ENCODE measurements at regions not wholly inside any gene's neighbourhood (a gene's known extent, or its start where the extent isn't known, plus 50 kb on each side); places are given as distances from the start of the nearest gene placed in this dataset.
"Not testable (repeated sequence)": the region's sequence is repeated elsewhere in the genome, so short reads cannot be mapped to it uniquely, and the experiment has no call there.

DNA sequence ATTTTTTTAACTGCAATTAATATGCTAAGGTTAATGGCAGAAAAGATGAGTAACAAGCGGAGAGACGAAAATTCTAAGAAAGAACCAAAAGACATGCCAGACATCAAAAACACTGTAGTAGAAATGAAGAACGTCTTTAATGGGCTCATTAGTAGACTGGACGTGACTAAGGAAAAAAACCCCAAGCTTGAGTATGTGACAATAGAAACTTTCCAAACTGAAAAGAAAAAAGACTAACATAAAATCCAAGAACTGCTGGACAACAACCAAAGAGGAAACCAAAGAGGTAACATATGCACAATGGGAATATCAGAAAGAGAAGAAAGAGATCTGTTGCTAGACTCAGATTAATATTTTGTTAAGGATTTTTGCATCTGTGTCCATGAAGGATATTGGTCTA, 94.6 kb upstream of the SETMAR start:
- DNase-seq (ENCODE audit: low read depth): no peak
- TF ChIP-seq, protein P1, sequence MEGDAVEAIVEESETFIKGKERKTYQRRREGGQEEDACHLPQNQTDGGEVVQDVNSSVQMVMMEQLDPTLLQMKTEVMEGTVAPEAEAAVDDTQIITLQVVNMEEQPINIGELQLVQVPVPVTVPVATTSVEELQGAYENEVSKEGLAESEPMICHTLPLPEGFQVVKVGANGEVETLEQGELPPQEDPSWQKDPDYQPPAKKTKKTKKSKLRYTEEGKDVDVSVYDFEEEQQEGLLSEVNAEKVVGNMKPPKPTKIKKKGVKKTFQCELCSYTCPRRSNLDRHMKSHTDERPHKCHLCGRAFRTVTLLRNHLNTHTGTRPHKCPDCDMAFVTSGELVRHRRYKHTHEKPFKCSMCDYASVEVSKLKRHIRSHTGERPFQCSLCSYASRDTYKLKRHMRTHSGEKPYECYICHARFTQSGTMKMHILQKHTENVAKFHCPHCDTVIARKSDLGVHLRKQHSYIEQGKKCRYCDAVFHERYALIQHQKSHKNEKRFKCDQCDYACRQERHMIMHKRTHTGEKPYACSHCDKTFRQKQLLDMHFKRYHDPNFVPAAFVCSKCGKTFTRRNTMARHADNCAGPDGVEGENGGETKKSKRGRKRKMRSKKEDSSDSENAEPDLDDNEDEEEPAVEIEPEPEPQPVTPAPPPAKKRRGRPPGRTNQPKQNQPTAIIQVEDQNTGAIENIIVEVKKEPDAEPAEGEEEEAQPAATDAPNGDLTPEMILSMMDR (IDR thresholded peaks at IDR 0.05; ENCODE audit: low read length, missing control alignments): no peak
- no peak overlapping the region for H3K4me3 ChIP-seq (replicated peaks; ENCODE audit: low read depth, low read length)

DNA sequence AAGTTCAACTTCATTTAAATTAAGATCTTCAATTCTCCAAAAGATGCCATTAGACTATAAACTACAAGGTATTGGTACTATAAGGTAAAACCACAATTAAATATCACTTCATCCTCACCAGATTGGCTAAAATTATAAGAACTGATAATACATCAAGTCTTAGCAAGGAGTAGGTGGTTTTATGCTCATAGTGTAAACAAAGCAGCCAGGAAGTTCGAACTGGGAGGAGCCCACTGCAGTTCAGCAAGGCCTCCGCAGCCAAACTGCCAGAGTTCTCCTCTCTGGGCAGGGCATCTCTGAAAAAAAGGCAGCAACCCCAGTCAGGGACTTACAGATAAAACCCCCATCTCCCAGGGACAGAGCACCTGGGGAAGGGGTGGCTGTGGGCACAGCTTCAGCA, 91.6 kb upstream of the SETMAR start:
- TF ChIP-seq, protein P1 (IDR thresholded peaks at IDR 0.05; ENCODE audit: low read length, missing control alignments): no peak
- H3K4me3 ChIP-seq (replicated peaks; ENCODE audit: low read depth, low read length): no peak overlapping the region
- DNase-seq (ENCODE audit: low read depth): no peak

DNA sequence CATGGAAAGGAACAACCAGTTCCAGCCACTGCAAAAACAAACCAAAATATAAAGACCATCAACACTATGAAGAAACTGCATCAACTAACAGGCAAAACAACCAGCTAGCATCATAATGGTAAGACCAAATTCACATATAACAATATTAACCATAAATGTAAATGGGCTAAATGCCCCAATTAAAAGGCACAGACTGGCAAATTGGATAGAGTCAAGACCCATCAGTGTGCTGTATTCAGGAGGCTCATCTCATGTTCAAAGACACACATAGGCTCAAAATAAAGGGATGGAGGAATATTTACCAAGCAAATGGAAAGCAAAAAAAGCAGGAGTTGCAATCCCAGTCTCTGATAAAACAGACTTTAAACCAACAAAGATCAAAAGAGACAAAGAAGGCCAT, 89.7 kb upstream of the SETMAR start:
- DNase-seq (ENCODE audit: low read depth): not testable (repeated sequence)

DNA sequence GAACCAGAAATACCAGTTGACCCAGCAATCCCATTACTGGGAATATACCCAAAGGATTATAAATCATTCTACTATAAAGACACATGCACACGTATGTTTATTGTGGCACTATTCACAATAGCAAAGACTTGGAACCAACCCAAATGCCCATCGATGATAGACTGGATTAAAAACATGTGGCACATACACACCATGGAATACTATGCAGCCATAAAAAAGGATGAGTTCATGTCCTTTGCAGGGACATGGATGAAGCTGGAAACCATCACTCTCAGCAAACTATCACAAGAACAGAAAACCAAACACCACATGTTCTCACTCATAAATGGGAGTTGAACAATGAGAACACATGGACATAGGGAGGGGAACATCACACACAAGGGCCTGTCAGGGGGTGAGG, 86.2 kb upstream of the SETMAR start:
- H3K4me3 ChIP-seq (replicated peaks; ENCODE audit: low read depth, low read length); DNase-seq (ENCODE audit: low read depth): not testable (repeated sequence)

More for the DNA sequence above, 89.7 kb upstream of the SETMAR start:
- H3K4me3 ChIP-seq (replicated peaks; ENCODE audit: low read depth, low read length): not testable (repeated sequence)

DNA sequence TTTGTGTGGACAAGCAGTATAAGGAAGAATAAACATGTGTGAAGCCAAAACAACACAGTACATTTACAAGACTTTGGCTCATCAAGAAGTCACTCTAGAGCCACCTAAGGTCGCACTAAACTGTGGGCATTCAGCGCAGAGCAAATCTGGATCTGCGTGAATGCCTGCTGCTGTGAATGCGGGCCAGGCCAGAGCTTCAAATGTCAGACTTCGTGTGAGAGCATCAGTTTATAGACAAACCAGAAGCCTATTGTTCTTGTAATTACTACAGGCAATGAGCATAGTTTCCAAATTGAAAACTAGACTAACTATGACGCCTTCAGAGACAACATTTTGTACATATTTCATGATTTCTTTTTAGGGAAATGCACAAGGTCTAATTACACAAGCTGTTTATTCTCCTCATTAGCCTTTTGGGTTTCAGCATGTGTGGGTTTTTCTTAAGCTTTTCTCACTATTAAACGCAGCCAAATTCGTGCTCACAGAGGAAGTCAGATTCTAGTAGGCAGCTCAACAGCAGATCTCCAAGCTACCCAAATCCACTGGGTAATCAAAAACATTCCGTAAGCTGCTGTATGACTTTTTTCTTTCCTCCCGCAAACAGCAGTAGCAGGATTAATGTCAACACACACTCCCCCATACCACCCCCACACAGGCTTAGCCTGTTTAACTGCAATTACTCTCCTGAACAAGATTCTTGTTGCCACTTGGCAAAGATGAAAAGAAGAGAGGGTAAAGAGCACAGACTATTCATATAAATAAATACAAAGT, 84.5 kb upstream of the SETMAR start:
- TF ChIP-seq, protein P1 (IDR thresholded peaks at IDR 0.05; ENCODE audit: low read length, missing control alignments): no peak
- no peak for DNase-seq (ENCODE audit: low read depth)
- no peak overlapping the region for H3K4me3 ChIP-seq (replicated peaks; ENCODE audit: low read depth, low read length)

DNA sequence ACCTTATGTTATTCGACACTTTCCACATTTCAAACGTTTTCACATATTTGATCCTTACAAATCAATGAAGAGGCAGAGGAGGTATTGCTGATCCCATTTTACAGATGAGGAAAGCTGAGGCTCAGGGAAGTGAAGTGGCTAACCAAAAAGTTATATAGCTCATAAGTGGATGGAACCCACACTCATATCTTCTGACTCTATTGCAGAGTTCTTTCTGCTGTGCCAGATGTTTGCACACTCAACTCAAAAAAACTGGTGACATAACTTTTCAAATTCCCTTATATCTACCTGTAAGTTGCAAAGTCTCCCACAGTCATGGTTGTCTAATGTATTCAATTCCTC, 84.0 kb upstream of the SETMAR start:
- H3K4me3 ChIP-seq (replicated peaks; ENCODE audit: low read depth, low read length): no peak overlapping the region
- DNase-seq (ENCODE audit: low read depth): no peak
- TF ChIP-seq, protein P1 (IDR thresholded peaks at IDR 0.05; ENCODE audit: low read length, missing control alignments): no peak

DNA sequence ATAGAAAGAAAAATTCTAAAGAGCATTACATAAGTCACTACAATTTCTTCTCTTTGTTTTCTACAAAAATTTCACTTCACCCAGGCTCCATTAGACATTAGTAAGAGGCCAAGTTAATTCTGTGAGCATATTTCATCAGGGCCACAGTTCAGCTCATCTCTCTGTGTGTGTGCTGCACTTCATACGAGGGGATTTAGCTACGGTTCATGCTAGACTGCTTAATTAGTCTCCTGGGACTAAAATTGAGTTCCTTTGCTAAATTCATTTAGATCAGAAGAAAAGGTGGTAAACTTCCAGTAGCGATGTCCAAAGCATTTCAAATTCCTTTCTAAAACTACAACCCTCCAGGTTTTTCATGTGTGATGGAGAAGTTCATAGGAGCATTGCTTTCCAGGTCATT, 83.1 kb upstream of the SETMAR start:
- no peak overlapping the region for H3K4me3 ChIP-seq (replicated peaks; ENCODE audit: low read depth, low read length)
- TF ChIP-seq, protein P1 (IDR thresholded peaks at IDR 0.05; ENCODE audit: low read length, missing control alignments): no peak
- DNase-seq (ENCODE audit: low read depth): no peak

DNA sequence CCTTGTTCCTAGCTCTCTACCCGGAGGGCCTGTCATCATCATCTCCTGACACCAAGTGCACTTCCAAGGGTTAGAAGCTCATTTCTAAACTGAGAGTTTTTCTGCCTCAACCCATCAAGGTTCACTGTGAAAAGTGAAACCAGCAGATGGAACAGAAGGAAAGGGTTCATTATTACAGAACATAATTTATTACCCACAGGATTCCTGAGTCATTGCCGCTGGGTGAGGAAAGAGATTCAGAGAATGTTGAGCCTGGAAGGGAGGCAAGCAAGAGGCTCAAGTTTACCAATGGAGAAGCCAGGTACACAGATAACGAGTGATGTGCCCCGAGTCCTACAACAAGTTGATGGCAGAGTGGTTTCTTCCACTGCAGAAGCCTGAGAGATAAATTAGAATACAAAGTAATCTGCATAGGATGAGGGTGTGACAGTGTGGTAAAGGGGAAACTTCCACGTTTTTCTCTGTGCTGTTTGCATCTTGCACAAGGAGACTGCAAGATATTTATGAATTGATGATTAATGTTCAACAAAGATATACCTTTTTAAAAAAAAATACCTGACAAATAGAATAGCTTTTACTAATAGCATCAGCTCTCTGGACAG, 80.5 kb upstream of the SETMAR start:
- DNase-seq (ENCODE audit: low read depth): no peak
- TF ChIP-seq, protein P1 (IDR thresholded peaks at IDR 0.05; ENCODE audit: low read length, missing control alignments): no peak
- no peak overlapping the region for H3K4me3 ChIP-seq (replicated peaks; ENCODE audit: low read depth, low read length)

Measured in fibroblast of pulmonary artery (primary cell).